OCI-LY1 (cell line): ENCODE measurements at regions not wholly inside any gene's neighbourhood (a gene's known extent, or its start where the extent isn't known, plus 50 kb on each side); places are given as distances from the start of the nearest gene placed in this dataset.

Experiments used
- CTCF ChIP-seq: fragments of 200-600 bp; sonication (generic), shearing (Covaris generic); IDR thresholded peaks from 2 replicates; pipeline ENCODE4 v1.5.1; 2017; ENCODE audit warnings: mild to moderate bottlenecking, antibody characterized with exemption, low read length, moderate library complexity, mixed read lengths
- EZH2 ChIP-seq: fragments of 200-600 bp; sonication (generic), shearing (Covaris generic); IDR thresholded peaks from 2 replicates; pipeline ENCODE4 v1.8.0; 2017; ENCODE audit warnings: borderline replicate concordance, mixed run types, mild to moderate bottlenecking, antibody characterized with exemption, low read length, moderate library complexity, mixed read lengths

GRCh38 chr6:1491591-1492319 is 102.4 kb downstream of the FOXF2 start:
- TF ChIP-seq CTCF, result no peak
- no peak for TF ChIP-seq EZH2
